Tibial artery (tissue), 4 donors: ENCODE measurements at regions not wholly inside any gene's neighbourhood (a gene's known extent, or its start where the extent isn't known, plus 50 kb on each side); places are given as distances from the start of the nearest gene placed in this dataset.

Experiments
- DNase-seq, 2 donors: peaks; one replicate each; pipeline ENCODE4 v3.0.0-alpha.2; 2019
- H3K27ac ChIP-seq, 2 donors: fragments of 200-600 bp; sonication (generic) in 1 of 2; 1 replicate in 1 of 2; 2 replicates in 1 of 2; pipeline ENCODE4 v1.5.1; 2018 to 2019; ENCODE audit warnings: mild to moderate bottlenecking in 1 of 2
- H3K27me3 ChIP-seq, 2 donors: fragments of 200-600 bp; sonication (generic) in 1 of 2; one replicate each; pipeline versions ENCODE4 v1.5.1 to v1.6.0; 2016 to 2019
- H3K36me3 ChIP-seq, 3 donors: fragments of 200-600 bp; sonication (generic) in 2 of 3; one replicate each; pipeline ENCODE4 v1.5.1; 2016 to 2019; ENCODE audit warnings: mild to moderate bottlenecking in 2 of 3
- H3K4me1 ChIP-seq, 4 donors: fragments of 200-600 bp; sonication (generic) in 2 of 4; 1 replicate in 3 of 4; 2 replicates in 1 of 4; pipeline ENCODE4 v1.5.1; 2016 to 2019
- H3K4me3 ChIP-seq, 2 donors: fragments of 200-600 bp; sonication (generic) in 1 of 2; 1 replicate in 1 of 2; 2 replicates in 1 of 2; pipeline ENCODE4 v1.5.1; 2018 to 2019; ENCODE audit warnings: mild to moderate bottlenecking in 2 of 2
- H3K9me3 ChIP-seq, 3 donors: fragments of 200-600 bp; sonication (generic) in 1 of 3; one replicate each; pipeline ENCODE4 v1.5.1; 2016 to 2019
- CTCF ChIP-seq, 2 experiments: fragments of 200-600 bp in 1 of 2; fragments of 450-650 bp in 1 of 2; IDR thresholded peaks; one replicate each; pipeline ENCODE4 v1.5.1; 2017 to 2019; ENCODE audit warnings: antibody characterized with exemption in 2 of 2, mild to moderate bottlenecking in 1 of 2, moderate library complexity in 1 of 2
- intact Hi-C: fragments of 100-400 bp; cut with DNase I; formaldehyde crosslinking; loops from one replicate; pipeline ENCODE4 v1.15.0; 2023; ENCODE audit warnings: low total_unique reads

DNA sequence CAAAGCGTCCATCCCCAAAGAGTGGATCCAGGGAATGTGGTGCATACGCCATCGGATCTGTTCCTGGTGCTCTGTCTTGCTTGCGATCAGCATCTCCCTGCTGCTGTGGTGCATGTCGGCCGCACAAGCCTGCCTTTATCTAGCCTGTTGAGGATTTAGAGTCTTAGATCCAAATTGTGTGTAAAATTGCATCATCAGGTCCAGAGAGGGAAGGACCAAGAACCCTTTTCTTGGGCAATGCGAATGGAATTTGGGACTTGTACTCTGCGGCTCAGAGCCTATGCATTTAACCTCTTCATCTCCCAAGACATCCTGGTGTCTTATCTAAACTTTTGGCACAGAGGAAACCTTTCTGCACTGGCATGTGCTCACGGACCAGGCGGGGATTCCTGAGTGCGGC is 1238.7 kb downstream of the TBC1D22A start:
- Histone ChIP-seq H3K27ac (no peak overlapping the region), H3K27me3 (no peaks in the 10 kb centered on the region), H3K4me3 (no peak overlapping the region), H3K9me3 (no peaks in the 10 kb centered on the region), H3K4me1 (no peaks in the 10 kb centered on the region), H3K36me3 (no peaks in the 10 kb centered on the region)
- intact Hi-C loops, result no loop called here
- DNase-seq, result no peak
- TF ChIP-seq CTCF (IDR thresholded peaks at IDR 0.05), result no peak

DNA sequence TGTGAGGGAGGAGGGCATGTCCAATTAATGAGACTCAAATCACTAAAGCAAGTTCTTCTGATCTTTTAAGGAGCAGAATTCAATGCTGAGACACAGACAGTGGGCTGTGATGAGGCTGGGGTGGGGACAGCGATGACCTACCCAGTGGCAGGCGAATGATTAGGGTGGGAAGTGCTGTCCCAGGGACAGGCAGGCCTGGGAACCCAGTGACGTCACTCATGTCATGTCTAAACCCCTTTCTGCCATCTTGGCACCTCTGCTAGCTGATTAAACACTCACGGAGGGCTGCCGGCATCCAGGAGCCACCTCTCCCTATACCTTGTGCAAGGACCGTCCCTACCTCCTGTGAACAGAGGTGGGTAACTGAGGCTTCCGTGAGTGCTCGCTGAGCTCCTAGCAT is 1235.2 kb downstream of the TBC1D22A start:
- H3K27ac ChIP-seq, result no peak overlapping the region
- intact Hi-C loops, result no loop called here
- no peaks in the 10 kb centered on the region for H3K36me3 ChIP-seq
- no peak overlapping the region for H3K4me3 ChIP-seq
- no peaks in the 10 kb centered on the region for H3K27me3 ChIP-seq
- TF ChIP-seq CTCF (IDR thresholded peaks at IDR 0.05), result no peak
- DNase-seq, result no peak
- no peaks in the 10 kb centered on the region for H3K9me3 ChIP-seq
- H3K4me1 ChIP-seq, result no peaks in the 10 kb centered on the region

DNA sequence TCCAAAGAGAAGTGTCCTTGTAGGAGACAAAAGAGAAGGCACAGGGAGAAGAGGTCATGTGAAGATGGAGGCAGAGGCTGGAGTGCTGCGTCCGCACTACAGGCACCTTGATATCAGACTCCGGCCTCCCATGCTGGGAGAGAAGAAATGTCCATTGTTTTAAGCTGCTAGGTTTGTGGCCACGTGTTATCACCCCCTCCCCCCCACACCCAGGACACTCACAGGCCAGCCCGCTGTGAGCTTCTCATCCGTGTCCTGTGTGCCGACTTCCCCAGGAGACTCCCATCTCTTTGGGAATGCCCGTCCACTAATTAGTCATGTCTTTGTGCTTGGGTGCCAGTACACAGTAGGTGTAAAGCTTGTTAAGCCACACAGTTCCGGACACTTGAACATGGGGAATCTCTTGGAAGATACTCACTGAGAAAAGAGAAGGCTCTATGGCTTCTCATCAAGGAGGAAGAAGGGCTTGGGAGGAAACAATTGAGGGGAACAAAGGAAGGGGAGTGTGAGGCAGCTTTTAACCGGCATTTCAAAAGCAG is 1234.7 kb downstream of the TBC1D22A start:
- Histone ChIP-seq H3K36me3 (no peaks in the 10 kb centered on the region), H3K27me3 (no peaks in the 10 kb centered on the region), H3K27ac (no peak overlapping the region), H3K9me3 (no peaks in the 10 kb centered on the region), H3K4me1 (no peaks in the 10 kb centered on the region), H3K4me3 (no peak overlapping the region)
- no peak for DNase-seq
- intact Hi-C loops, result no loop called here
- TF ChIP-seq CTCF (IDR thresholded peaks at IDR 0.05), result no peak

DNA sequence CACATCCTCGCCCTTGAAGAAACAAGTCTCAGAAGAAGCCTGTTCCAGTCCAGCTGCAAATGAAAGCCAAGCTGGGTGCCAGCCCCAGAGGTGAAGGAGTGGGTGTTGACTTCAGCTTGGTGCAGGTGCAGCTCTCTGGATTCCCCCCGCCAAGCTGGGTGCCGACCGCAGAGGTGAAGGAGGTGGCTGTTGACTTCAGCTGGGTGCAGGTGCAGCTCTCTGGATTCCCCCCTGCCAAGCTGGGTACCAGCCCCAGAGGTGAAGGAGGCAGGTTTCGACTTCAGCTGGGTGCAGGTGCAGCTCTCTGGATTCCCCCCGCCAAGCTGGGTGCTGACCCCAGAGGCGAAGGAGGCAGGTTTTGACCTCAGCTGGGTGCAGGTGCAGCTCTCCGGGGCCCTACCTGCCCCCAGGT is 1234.0 kb downstream of the TBC1D22A start:
- intact Hi-C loops, result no loop called here
- no peak for TF ChIP-seq CTCF (IDR thresholded peaks at IDR 0.05)
- no peaks in the 10 kb centered on the region for H3K36me3 ChIP-seq
- no peak for DNase-seq
- no peaks in the 10 kb centered on the region for H3K4me1 ChIP-seq
- no peaks in the 10 kb centered on the region for H3K9me3 ChIP-seq
- no peak overlapping the region for H3K4me3 ChIP-seq
- H3K27ac ChIP-seq, result no peak overlapping the region
- H3K27me3 ChIP-seq, result no peaks in the 10 kb centered on the region

GRCh38 chr22:47995718-47996117 is 1233.3 kb downstream of the TBC1D22A start:
- Histone ChIP-seq H3K4me3 (no peak overlapping the region), H3K4me1 (no peaks in the 10 kb centered on the region), H3K9me3 (no peaks in the 10 kb centered on the region), H3K27ac (no peak overlapping the region), H3K36me3 (no peaks in the 10 kb centered on the region), H3K27me3 (no peaks in the 10 kb centered on the region)
- no peak for TF ChIP-seq CTCF (IDR thresholded peaks at IDR 0.05)
- DNase-seq, result no peak
- intact Hi-C loops, result no loop called here

GRCh38 chr22:47995264-47995627 is 1232.8 kb downstream of the TBC1D22A start:
- H3K4me1 ChIP-seq, result no peaks in the 10 kb centered on the region
- H3K27me3 ChIP-seq, result no peaks in the 10 kb centered on the region
- no peak overlapping the region for H3K4me3 ChIP-seq
- no peak for DNase-seq
- no peak overlapping the region for H3K27ac ChIP-seq
- no peaks in the 10 kb centered on the region for H3K36me3 ChIP-seq
- intact Hi-C loops, result no loop called here
- no peak for TF ChIP-seq CTCF (IDR thresholded peaks at IDR 0.05)
- peaks cover 0 to 2% (median 0%) of the 10 kb centered on the region in 3 donors for H3K9me3 ChIP-seq
